GM23338 (cell line): ENCODE measurements at regions not wholly inside any gene's neighbourhood (a gene's known extent, or its start where the extent isn't known, plus 50 kb on each side); places are given as distances from the start of the nearest gene placed in this dataset.

Source experiments
- ATAC-seq: fragments of 200-7000 bp; cut with Tn5 transposase; 3 replicates; pipeline ENCODE4 v1.9.1; 2020
- DNase-seq: peaks from one replicate; pipeline ENCODE4 v3.0.0-alpha.2; 2015; ENCODE audit warnings: low spot score
- H2AFZ ChIP-seq: fragments of 200-600 bp; sonication (generic); 2 replicates; pipeline ENCODE4 v1.8.0; 2016; ENCODE audit warnings: antibody characterized with exemption, mild to moderate bottlenecking, moderate library complexity
- H3F3A ChIP-seq: fragments of 200-600 bp; sonication (generic); replicated peaks from 2 replicates; pipeline ENCODE4 v1.8.0; 2017; ENCODE audit warnings: antibody characterized with exemption, mixed run types, low read depth
- H3K27ac ChIP-seq: fragments of 200-600 bp; sonication (generic); 2 replicates; pipeline ENCODE4 v1.6.1; 2016; ENCODE audit warnings: low read depth
- H3K27me3 ChIP-seq: fragments of 200-600 bp; sonication (generic); 2 replicates; pipeline ENCODE4 v1.8.0; 2016; ENCODE audit warnings: mild to moderate bottlenecking, mixed run types, moderate library complexity; ENCODE audit not compliant: insufficient read depth
- H3K36me3 ChIP-seq: fragments of 200-600 bp; sonication (generic); 2 replicates; pipeline ENCODE4 v1.8.0; 2016; ENCODE audit warnings: mild to moderate bottlenecking; ENCODE audit not compliant: insufficient read depth
- H3K4me1 ChIP-seq: fragments of 200-600 bp; sonication (generic); 2 replicates; pipeline ENCODE4 v1.8.0; 2016; ENCODE audit warnings: mild to moderate bottlenecking, moderate library complexity; ENCODE audit not compliant: insufficient read depth
- H3K4me2 ChIP-seq: fragments of 200-600 bp; sonication (generic); 2 replicates; pipeline ENCODE4 v1.7.1; 2017; ENCODE audit warnings: mixed run types
- H3K4me3 ChIP-seq: fragments of 200-600 bp; sonication (generic); 2 replicates; pipeline ENCODE4 v1.6.1; 2016; ENCODE audit warnings: mixed run types
- H3K79me2 ChIP-seq: fragments of 200-600 bp; sonication (generic); replicated peaks from 2 replicates; pipeline ENCODE4 v1.8.0; 2017; ENCODE audit warnings: mild to moderate bottlenecking; ENCODE audit not compliant: insufficient read depth
- H3K9me2 ChIP-seq: fragments of 200-600 bp; sonication (generic); 2 replicates; pipeline ENCODE4 v1.8.0; 2017; ENCODE audit not compliant: insufficient read depth
- H4K20me1 ChIP-seq: fragments of 200-600 bp; sonication (generic); replicated peaks from 2 replicates; pipeline ENCODE4 v1.8.0; 2017; ENCODE audit warnings: mild to moderate bottlenecking; ENCODE audit not compliant: insufficient read depth
- H3K27ac Mint-ChIP-seq: 2 replicates; pipeline ENCODE4 v1.8.0; 2020; ENCODE audit warnings: inconsistent platforms, mild to moderate bottlenecking, moderate library complexity, mixed read lengths
- H3K27me3 Mint-ChIP-seq: 3 replicates; pipeline ENCODE4 v1.8.0; 2022; ENCODE audit warnings: low read depth, mild to moderate bottlenecking, moderate library complexity, mixed read lengths, inconsistent platforms; ENCODE audit not compliant: insufficient read depth, poor library complexity
- H3K36me3 Mint-ChIP-seq: 3 replicates; pipeline ENCODE4 v1.8.0; 2021; ENCODE audit warnings: low read depth, mild to moderate bottlenecking, inconsistent platforms, moderate library complexity, mixed read lengths
- H3K4me1 Mint-ChIP-seq: 3 replicates; pipeline ENCODE4 v1.8.0; 2020; ENCODE audit warnings: mild to moderate bottlenecking, inconsistent platforms, mixed read lengths
- H3K4me3 Mint-ChIP-seq: 3 replicates; pipeline ENCODE4 v1.8.0; 2021; ENCODE audit warnings: moderate library complexity, mild to moderate bottlenecking, inconsistent platforms, mixed read lengths
- H3K9me3 Mint-ChIP-seq: 3 replicates; pipeline ENCODE4 v1.8.0; 2020; ENCODE audit warnings: moderate library complexity, mild to moderate bottlenecking, inconsistent platforms, mixed read lengths
- CREB1 ChIP-seq: fragments of 250-450 bp; sonication (Bioruptor Pico); IDR thresholded peaks from 2 replicates; pipeline ENCODE4 v1.5.0; 2020; ENCODE audit warnings: low read depth, mild to moderate bottlenecking, moderate library complexity
- CTCF ChIP-seq, 2 experiments: fragments of 200-600 bp in 1 of 2; sonication (generic) in 1 of 2; conservative IDR thresholded peaks; 2 replicates each; pipeline versions ENCODE4 v1.5.1 to v1.6.1; 2016 to 2017; ENCODE audit warnings: antibody characterized with exemption in 2 of 2, low read depth in 2 of 2, mild to moderate bottlenecking in 2 of 2, moderate library complexity in 1 of 2
- ETS1 ChIP-seq: IDR thresholded peaks from 2 replicates; pipeline ENCODE4 v1.6.1; 2016; ENCODE audit warnings: antibody characterized with exemption
- JUNB ChIP-seq: IDR thresholded peaks from one replicate; pipeline ENCODE4 v1.6.1; 2016; ENCODE audit warnings: antibody characterized with exemption; ENCODE audit not compliant: unreplicated experiment
- NANOG ChIP-seq: IDR thresholded peaks from 2 replicates; pipeline ENCODE4 v1.6.1; 2016; ENCODE audit warnings: antibody characterized with exemption, borderline replicate concordance
- STAT1 ChIP-seq: IDR thresholded peaks from one replicate; pipeline ENCODE4 v1.6.1; 2016; ENCODE audit warnings: antibody characterized with exemption; ENCODE audit not compliant: unreplicated experiment
- ZNF331 ChIP-seq: fragments of 250-450 bp; sonication (Bioruptor Pico); IDR thresholded peaks from 2 replicates; pipeline ENCODE4 v1.5.0; 2020; ENCODE audit warnings: low read depth, mild to moderate bottlenecking, moderate library complexity
- TF ChIP-seq, protein P1 (sequence below): IDR thresholded peaks from one replicate; pipeline ENCODE4 v1.6.1; 2018; ENCODE audit warnings: antibody characterized with exemption; ENCODE audit not compliant: unreplicated experiment

DNA sequence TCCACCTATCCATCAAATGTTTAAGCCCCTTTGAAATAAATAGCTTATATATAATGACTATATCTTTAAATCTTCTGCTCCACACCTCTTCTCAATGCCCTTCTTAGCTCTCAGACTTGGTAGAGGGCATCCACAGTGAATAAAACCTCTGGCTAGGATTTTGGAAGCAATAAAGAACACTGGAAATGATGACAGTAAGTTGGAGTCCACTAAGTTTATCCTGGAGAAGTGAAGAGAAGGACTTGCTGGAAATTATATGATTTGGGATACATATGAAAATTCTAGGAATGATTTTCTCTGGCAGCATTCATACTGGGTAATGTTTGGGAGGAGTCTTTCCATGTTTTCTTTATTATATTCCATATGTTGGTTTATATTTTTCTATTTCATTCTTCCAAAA lies 133.5 kb upstream of the KL start (continued):
- TF ChIP-seq CTCF (conservative IDR thresholded peaks at IDR 0.05; ENCODE audit: low read depth in 2 of 2) (no peak), STAT1 (no peak), ZNF331 (CRISPR knock-in tag) (no peak), CREB1 (no peak), NANOG (no peak), JUNB (no peak), ETS1 (no peak)
- TF ChIP-seq, protein P1, sequence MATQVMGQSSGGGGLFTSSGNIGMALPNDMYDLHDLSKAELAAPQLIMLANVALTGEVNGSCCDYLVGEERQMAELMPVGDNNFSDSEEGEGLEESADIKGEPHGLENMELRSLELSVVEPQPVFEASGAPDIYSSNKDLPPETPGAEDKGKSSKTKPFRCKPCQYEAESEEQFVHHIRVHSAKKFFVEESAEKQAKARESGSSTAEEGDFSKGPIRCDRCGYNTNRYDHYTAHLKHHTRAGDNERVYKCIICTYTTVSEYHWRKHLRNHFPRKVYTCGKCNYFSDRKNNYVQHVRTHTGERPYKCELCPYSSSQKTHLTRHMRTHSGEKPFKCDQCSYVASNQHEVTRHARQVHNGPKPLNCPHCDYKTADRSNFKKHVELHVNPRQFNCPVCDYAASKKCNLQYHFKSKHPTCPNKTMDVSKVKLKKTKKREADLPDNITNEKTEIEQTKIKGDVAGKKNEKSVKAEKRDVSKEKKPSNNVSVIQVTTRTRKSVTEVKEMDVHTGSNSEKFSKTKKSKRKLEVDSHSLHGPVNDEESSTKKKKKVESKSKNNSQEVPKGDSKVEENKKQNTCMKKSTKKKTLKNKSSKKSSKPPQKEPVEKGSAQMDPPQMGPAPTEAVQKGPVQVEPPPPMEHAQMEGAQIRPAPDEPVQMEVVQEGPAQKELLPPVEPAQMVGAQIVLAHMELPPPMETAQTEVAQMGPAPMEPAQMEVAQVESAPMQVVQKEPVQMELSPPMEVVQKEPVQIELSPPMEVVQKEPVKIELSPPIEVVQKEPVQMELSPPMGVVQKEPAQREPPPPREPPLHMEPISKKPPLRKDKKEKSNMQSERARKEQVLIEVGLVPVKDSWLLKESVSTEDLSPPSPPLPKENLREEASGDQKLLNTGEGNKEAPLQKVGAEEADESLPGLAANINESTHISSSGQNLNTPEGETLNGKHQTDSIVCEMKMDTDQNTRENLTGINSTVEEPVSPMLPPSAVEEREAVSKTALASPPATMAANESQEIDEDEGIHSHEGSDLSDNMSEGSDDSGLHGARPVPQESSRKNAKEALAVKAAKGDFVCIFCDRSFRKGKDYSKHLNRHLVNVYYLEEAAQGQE, result no peak

DNA sequence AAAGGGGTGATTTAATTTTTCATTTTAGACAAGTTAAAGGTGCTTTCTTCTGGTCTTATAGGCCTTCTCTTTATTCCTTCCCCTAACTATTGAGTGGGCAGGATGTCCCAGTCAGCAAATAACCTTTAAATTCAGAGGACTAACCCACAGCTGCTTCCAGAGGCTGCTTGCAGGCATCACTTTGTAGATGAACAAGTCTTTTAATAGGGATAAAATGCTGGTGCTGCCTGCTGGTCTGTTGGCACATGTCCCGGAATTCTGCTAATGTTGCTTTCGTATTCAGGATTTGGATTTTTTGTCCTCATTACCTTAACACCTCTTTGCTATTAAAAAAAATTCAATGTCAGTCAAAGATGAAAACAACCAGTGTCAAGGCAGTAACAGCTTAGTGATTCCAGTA lies 132.7 kb upstream of the KL start:
- Histone ChIP-seq H3K79me2 (no peaks in the 10 kb centered on the region), H3K27ac (no peak overlapping the region), H3K4me3 (no peak overlapping the region), H2AFZ (peak overlapping the region; percentile 33; the same call in 1 of the 2 replicates), H3K36me3 (no peaks in the 10 kb centered on the region), H3F3A (no peaks in the 10 kb centered on the region), H3K4me1 (no peaks in the 10 kb centered on the region), H3K27me3 (no peaks in the 10 kb centered on the region), H3K4me2 (no peak overlapping the region), H4K20me1 (no peaks in the 10 kb centered on the region), H3K9me2 (peaks cover 5% of the 10 kb centered on the region; the same call in 1 of the 2 replicates)
- Mint-ChIP-seq H3K27ac (no peak overlapping the region), H3K4me3 (no peak overlapping the region), H3K27me3 (no peaks in the 10 kb centered on the region), H3K4me1 (peaks cover 10% of the 10 kb centered on the region; the same call in 2 of the 3 replicates), H3K36me3 (peaks cover 6% of the 10 kb centered on the region; the same call in 1 of the 3 replicates), H3K9me3 (peaks cover 13% of the 10 kb centered on the region; the same call in 2 of the 3 replicates)
- DNase-seq (no peak), ATAC-seq (no peak)
- TF ChIP-seq ZNF331 (CRISPR knock-in tag), result no peak
- no peak for TF ChIP-seq CTCF (conservative IDR thresholded peaks at IDR 0.05; ENCODE audit: low read depth in 2 of 2)
- TF ChIP-seq JUNB, result no peak
